Right cardiac atrium (tissue), 5 donors: ENCODE measurements at regions not wholly inside any gene's neighbourhood (a gene's known extent, or its start where the extent isn't known, plus 50 kb on each side); places are given as distances from the start of the nearest gene placed in this dataset.
"Not testable (repeated sequence)": the region's sequence is repeated elsewhere in the genome, so short reads cannot be mapped to it uniquely, and the experiment has no call there.

Experiments
- ATAC-seq, 2 donors: fragments of 200-7000 bp; cut with Tn5 transposase; one replicate each; pipeline versions ENCODE4 v1.8.0 to v1.9.1; 2020; ENCODE audit warnings: moderate library complexity in 2 of 2, mild to moderate bottlenecking in 1 of 2
- DNase-seq, 3 donors: peaks; one replicate each; pipeline ENCODE4 v3.0.0-alpha.2; 2020
- H3K27ac ChIP-seq: one replicate; pipeline ENCODE4 v1.5.1; 2013; ENCODE audit warnings: mild to moderate bottlenecking, low read length, control low read depth, moderate library complexity
- H3K27me3 ChIP-seq: one replicate; pipeline ENCODE4 v1.6.1; 2013; ENCODE audit not compliant: control insufficient read depth, insufficient read depth
- H3K4me1 ChIP-seq: one replicate; pipeline ENCODE4 v1.6.1; 2013; ENCODE audit warnings: low read length; ENCODE audit not compliant: control insufficient read depth, insufficient read depth
- H3K4me3 ChIP-seq: one replicate; pipeline ENCODE4 v1.5.1; 2013; ENCODE audit warnings: low read length, control low read depth
- H3K9me3 ChIP-seq: one replicate; pipeline ENCODE4 v1.6.1; 2013; ENCODE audit warnings: low read length; ENCODE audit not compliant: control insufficient read depth
- WGBS: extraction: QIAGEN DNeasy Blood & Tissue Kit; methylation state at CpG from one replicate; pipeline ENCODE4 v1.1.7; 2013; 5-methylcytosine and 5-hydroxymethylcytosine counted together
- intact Hi-C, 4 donors: fragments of 100-400 bp; cut with DNase I; formaldehyde crosslinking; loops; one replicate each; pipeline versions ENCODE4 v1.11.0 to v1.14.0; 2022 to 2023
- donor health status: healthy with polysubstance abuse.
- donor health status: DM: no; HTN: yes; CAD: no.
- donor health status: DM: no; HTN: no; CAD: no.
- donor health status: DM: no; HTN: yes; CAD: no; lungs with severe emphysema.
- donor health status: DM: yes; HTN: yes; CAD: no.

DNA sequence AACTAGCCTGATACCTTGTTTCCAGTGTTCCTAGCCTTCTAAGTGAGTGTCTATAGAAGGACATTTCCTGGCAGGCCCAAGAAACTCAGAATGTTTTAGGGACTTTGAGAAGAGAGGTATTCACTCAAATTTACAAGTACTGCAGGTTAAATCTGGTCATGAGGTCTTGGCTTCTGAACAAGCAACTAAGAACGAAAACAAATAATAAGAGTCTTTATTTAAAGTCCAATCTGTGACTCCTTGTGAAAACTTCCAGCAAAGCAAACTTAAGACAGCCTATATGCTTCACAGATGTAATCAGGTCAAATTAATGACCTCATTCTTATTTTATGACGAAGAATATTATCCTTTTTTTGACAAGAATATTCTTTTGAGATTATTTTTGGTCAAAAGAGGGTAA lies 79.4 kb upstream of the PRSS16 start:
- intact Hi-C loops, result no loop called here
- no peak for ATAC-seq
- WGBS, result 62% methylated on average over 2 of the region's 2 CpGs
- H3K4me3 ChIP-seq, result no peak overlapping the region
- no peaks in the 10 kb centered on the region for H3K27me3 ChIP-seq
- no peak overlapping the region for H3K27ac ChIP-seq
- no peaks in the 10 kb centered on the region for H3K4me1 ChIP-seq
- no peaks in the 10 kb centered on the region for H3K9me3 ChIP-seq
- no peak for DNase-seq

DNA sequence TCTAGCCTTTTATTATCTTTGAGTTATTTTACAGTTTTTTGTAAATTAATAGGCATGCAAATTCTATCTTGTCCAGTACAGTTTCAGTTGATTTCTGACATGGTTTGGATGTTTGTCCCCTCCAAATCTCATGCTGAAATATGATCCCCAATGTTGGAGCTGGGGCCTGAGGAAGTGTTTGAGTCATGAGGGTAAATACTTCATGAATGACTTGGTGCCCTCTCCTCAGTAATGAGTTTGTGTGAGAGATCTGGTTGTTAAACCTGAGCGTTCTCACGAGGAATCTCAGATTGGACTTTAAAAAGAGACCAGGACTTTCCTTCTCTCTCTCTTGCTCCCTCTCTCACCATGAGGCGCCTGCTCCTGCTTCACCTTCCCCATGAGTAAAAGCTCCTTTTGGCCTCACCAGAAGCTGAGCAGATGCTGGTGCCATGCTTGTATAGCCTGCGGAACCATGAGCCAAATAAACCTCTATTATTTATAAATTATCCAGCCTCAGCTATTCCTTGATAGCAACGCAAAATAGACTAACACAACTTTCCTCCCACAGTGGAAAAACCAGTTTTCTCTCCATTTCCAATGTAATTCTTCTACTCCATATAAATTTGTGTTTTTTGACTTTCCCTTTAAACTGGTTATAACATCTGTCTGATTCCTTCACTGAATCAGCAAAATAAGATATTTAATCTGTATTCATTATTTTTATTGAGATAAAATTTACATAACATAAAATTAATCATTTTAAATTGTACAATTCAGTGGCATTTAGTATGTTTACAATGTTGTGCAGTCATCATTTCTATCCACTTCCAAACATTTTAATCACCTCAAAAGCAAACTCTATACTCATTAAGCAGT lies 78.7 kb upstream of the PRSS16 start:
- DNase-seq (no peak), ATAC-seq (no peak)
- Histone ChIP-seq H3K9me3 (no peaks in the 10 kb centered on the region), H3K4me1 (no peaks in the 10 kb centered on the region), H3K4me3 (no peak overlapping the region), H3K27ac (no peak overlapping the region), H3K27me3 (no peaks in the 10 kb centered on the region)
- intact Hi-C loops, result no loop called here
- 82% methylated on average over 5 of the region's 5 CpGs for WGBS

GRCh38 chr6:27172524-27173231 lies 74.8 kb upstream of the PRSS16 start:
- 89% methylated on average over 19 of the region's 19 CpGs for WGBS
- intact Hi-C loops, result loop anchor here in 2 of 4 donors (10.0 kb wide), 1 partner anchor 722 kb away; a partner anchor contains a TSS

DNA sequence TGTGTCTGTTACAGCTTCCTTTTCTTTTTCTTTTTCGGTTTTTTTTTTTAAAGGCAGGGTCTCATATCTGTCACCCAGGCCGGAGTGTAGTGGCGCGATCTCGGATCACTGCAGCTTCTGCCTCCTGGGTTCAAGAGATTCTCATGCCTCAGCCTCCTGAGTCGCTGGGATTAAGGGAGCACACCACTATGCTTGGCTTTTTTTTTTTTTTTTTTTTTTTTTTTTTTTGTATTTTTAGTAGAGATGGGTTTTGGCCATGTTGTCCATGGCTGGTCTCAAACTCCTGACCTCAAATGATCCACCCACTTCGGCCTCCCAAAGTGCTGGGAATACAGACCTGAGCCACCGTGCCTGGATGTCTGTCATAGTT lies 74.3 kb upstream of the PRSS16 start:
- intact Hi-C loops, result loop anchor here in 2 of 4 donors (10.0 kb wide), 1 partner anchor 722 kb away; a partner anchor contains a TSS
- H3K9me3 ChIP-seq, H3K4me3 ChIP-seq, DNase-seq, H3K27me3 ChIP-seq, ATAC-seq, H3K27ac ChIP-seq, H3K4me1 ChIP-seq: not testable (repeated sequence)
- WGBS, result 86% methylated on average over 8 of the region's 8 CpGs

More at GRCh38 chr6:27172524-27173231, 74.8 kb upstream of the PRSS16 start:
- ATAC-seq, DNase-seq, H3K4me1 ChIP-seq, H3K27ac ChIP-seq, H3K4me3 ChIP-seq, H3K27me3 ChIP-seq, H3K9me3 ChIP-seq: not testable (repeated sequence)

- DNase-seq (no peak), ATAC-seq (no peak)
- Histone ChIP-seq H3K4me3 (no peak overlapping the region), H3K9me3 (no peaks in the 10 kb centered on the region), H3K27me3 (no peaks in the 10 kb centered on the region), H3K27ac (no peak overlapping the region), H3K4me1 (no peaks in the 10 kb centered on the region)
- 39% methylated on average over 6 of the region's 6 CpGs for WGBS
- intact Hi-C loops, result loop anchor here in 2 of 4 donors (10.0 kb wide), 1 partner anchor 720 kb away; a partner anchor contains a TSS
Measured at GRCh38 chr6:27174958-27175357, 72.5 kb upstream of the PRSS16 start.

DNA sequence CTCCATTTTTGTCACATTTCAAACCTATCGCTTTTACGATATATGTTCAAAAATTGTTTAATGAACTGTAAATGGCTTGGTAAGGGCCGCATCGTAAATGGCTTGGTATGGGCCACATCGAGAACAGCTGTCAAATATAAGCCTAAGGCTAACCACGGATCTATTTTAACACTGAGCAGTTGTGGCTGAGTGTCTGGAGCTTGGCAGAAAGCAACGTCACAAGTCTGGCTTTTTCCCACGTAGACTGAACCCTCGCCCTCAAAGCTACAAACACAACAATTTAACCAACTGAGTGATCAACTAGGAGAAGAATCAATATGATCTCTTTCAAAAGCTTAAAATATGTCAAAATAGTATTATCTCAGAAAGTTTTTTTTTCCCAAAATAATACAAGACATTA lies 71.4 kb upstream of the PRSS16 start:
- Histone ChIP-seq H3K4me3 (no peak overlapping the region), H3K9me3 (no peaks in the 10 kb centered on the region), H3K27me3 (no peaks in the 10 kb centered on the region), H3K27ac (no peak overlapping the region), H3K4me1 (no peaks in the 10 kb centered on the region)
- DNase-seq (no peak), ATAC-seq (peak in 1 of 2 donors; percentile 19)
- 48% methylated on average over 9 of the region's 9 CpGs for WGBS
- intact Hi-C loops, result loop anchor here in 2 of 4 donors (10.0 kb wide), 1 partner anchor 719 kb away; a partner anchor contains a TSS

- Histone ChIP-seq H3K27me3 (no peaks in the 10 kb centered on the region), H3K4me1 (no peaks in the 10 kb centered on the region), H3K27ac (peak overlapping the region; percentile 22), H3K4me3 (peak overlapping the region; percentile 88), H3K9me3 (no peaks in the 10 kb centered on the region)
- intact Hi-C loops, result loop anchor here in 2 of 4 donors (10.0 kb wide), 1 partner anchor 718 kb away; a partner anchor contains a TSS
- peak; percentile 52 to 80 (median 79) for DNase-seq
- ATAC-seq, result peak; percentile 90 to 92
- 5% methylated on average over 38 of the region's 38 CpGs for WGBS
Measured at GRCh38 chr6:27176523-27177484, 70.7 kb upstream of the PRSS16 start.

- under 1% methylated on average over 39 of the region's 39 CpGs for WGBS
- intact Hi-C loops, result loop anchor here in 2 of 4 donors (10.0 kb wide), 1 partner anchor 717 kb away; a partner anchor contains a TSS
- H3K27me3 ChIP-seq, result no peaks in the 10 kb centered on the region
- peak; percentile 77 to 89 (median 88) for DNase-seq
- H3K4me3 ChIP-seq, result peak overlapping the region; percentile 88
- peak; percentile 91 for ATAC-seq
- H3K9me3 ChIP-seq, result no peaks in the 10 kb centered on the region
- peak overlapping the region; percentile 22 for H3K27ac ChIP-seq
- H3K4me1 ChIP-seq, result no peaks in the 10 kb centered on the region
Measured at GRCh38 chr6:27177485-27178406, 69.8 kb upstream of the PRSS16 start.

DNA sequence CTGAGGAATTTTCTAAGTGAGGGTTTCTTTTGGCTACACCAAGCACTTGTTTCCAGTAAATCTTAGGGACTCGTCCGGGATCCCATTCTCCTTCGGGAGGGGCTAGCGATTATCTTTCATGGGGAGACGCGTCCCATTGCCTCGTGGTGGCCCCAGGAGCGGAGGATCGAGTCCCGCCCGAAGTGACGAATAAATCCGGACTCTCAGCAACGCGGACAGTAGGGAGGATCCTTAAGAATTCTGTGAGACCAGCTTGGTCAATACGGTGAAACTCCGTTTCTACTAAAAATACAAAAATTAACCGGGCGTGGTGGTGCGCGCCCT lies 69.1 kb upstream of the PRSS16 start:
- intact Hi-C loops, result loop anchor here in 2 of 4 donors (10.0 kb wide), 1 partner anchor 716 kb away; a partner anchor contains a TSS

More for the DNA sequence above, 69.1 kb upstream of the PRSS16 start:
- Histone ChIP-seq H3K27ac (no peak overlapping the region), H3K4me1 (no peaks in the 10 kb centered on the region), H3K4me3 (peak overlapping the region; percentile 88), H3K9me3 (no peaks in the 10 kb centered on the region), H3K27me3 (no peaks in the 10 kb centered on the region)
- peak; percentile 28 to 59 (median 58) for DNase-seq
- 7% methylated on average over 21 of the region's 21 CpGs for WGBS
- ATAC-seq, result peak; percentile 14 to 28
